ENCODE measurements at regions not wholly inside any gene's neighbourhood (a gene's known extent, or its start where the extent isn't known, plus 50 kb on each side); places are given as distances from the start of the nearest gene placed in this dataset.

GRCh38 chr5:176188085-176188484, 50.1 kb upstream of the SIMC1 start:
- peak in 1 of 42 donors; percentile 8 for DNase-seq
- intact Hi-C loops (cut with DNase I), result no loop called here

All from head of caudate nucleus (tissue), 42 donors.